ENCODE measurements at regions not wholly inside any gene's neighbourhood (a gene's known extent, or its start where the extent isn't known, plus 50 kb on each side); places are given as distances from the start of the nearest gene placed in this dataset.

DNA sequence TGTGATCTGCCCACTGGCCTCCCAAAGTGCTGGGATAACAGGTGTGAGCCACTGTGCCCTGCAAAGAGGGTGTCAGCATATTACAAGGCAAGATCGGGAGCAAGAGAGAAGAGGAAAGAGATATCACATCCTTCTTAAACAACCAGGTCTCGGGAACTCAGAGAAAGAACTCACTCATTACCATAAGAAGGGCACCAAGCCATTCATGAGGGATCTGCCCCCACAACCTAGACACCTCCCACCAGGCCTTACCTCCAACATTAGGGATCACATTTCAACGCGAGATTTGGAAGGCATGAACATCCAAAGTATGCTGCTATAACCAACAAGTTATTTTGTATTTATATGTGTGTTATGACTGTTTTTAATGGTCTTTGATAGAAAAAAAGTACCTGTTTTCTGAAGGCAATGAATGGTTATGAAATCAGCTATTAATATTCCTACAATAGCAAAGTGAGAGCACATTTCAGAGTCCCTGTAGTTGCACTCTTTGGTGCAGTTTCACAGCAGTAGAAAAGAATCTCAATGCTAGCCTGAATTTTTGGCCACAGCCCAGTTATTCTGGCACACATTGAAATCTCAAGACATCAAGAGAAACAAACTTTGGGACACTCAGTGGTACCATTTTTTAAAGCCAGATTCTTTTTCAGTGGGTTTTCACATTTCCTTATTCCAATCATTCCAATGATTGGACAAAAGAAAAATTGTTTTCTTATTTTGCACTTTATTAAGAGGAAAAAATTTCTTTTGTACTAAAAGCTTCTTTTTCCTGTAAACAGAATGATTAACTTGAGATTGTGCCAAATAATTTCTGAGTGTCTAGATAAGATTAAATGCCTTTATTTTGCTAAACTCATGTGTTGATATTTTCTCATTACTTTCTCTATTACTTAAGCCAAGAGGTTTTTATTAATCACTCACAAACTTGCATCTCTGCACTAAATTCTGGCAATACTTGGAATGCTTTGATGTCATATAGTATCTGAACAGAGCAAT is 582.6 kb upstream of the ATP2B1 start:
- TF ChIP-seq, protein P1, sequence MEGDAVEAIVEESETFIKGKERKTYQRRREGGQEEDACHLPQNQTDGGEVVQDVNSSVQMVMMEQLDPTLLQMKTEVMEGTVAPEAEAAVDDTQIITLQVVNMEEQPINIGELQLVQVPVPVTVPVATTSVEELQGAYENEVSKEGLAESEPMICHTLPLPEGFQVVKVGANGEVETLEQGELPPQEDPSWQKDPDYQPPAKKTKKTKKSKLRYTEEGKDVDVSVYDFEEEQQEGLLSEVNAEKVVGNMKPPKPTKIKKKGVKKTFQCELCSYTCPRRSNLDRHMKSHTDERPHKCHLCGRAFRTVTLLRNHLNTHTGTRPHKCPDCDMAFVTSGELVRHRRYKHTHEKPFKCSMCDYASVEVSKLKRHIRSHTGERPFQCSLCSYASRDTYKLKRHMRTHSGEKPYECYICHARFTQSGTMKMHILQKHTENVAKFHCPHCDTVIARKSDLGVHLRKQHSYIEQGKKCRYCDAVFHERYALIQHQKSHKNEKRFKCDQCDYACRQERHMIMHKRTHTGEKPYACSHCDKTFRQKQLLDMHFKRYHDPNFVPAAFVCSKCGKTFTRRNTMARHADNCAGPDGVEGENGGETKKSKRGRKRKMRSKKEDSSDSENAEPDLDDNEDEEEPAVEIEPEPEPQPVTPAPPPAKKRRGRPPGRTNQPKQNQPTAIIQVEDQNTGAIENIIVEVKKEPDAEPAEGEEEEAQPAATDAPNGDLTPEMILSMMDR (IDR thresholded peaks at IDR 0.05 in 8 of 11, conservative IDR thresholded peaks at IDR 0.05 in 3 of 11) = no peak
- no peak for TF ChIP-seq POLR2A (IDR thresholded peaks at IDR 0.05)

All from spleen (tissue), 7 donors.